Thyroid gland (tissue), 4 donors: ENCODE measurements at regions not wholly inside any gene's neighbourhood (a gene's known extent, or its start where the extent isn't known, plus 50 kb on each side); places are given as distances from the start of the nearest gene placed in this dataset.

Source experiments
- CTCF ChIP-seq, 6 experiments: fragments of 200-600 bp in 3 of 6; fragments of 450-650 bp in 3 of 6; sonication (generic) in 3 of 6; IDR thresholded peaks; one replicate each; pipeline ENCODE4 v1.5.1; 2016 to 2019; ENCODE audit warnings: antibody characterized with exemption in 6 of 6, mild to moderate bottlenecking in 2 of 6, inconsistent platforms in 1 of 6, moderate library complexity in 1 of 6
- POLR2A ChIP-seq, 2 donors: fragments of 450-650 bp; IDR thresholded peaks; one replicate each; pipeline ENCODE4 v1.6.1; 2017; ENCODE audit warnings: antibody characterized with exemption in 2 of 2, mild to moderate bottlenecking in 2 of 2, moderate library complexity in 1 of 2

- TF ChIP-seq CTCF (IDR thresholded peaks at IDR 0.05) (no peak), POLR2A (IDR thresholded peaks at IDR 0.05) (no peak)
Measured at GRCh38 chr3:31291818-31292217, 240.9 kb upstream of the STT3B start.
